T-helper 1 cell treated with Interleukin-12 subunit alpha and Interleukin-12 subunit beta and Interleukin-4 antibody, amounts not matched to agents 30 ng/mL and 1 ng/mL, for 36 hours (primary cell): ENCODE measurements at regions not wholly inside any gene's neighbourhood (a gene's known extent, or its start where the extent isn't known, plus 50 kb on each side); places are given as distances from the start of the nearest gene placed in this dataset.

ENCODE experiments used
- intact Hi-C: fragments of 100-400 bp; cut with micrococcal nuclease; formaldehyde crosslinking; loops from one replicate; pipeline ENCODE4 v1.15.1; 2024

- intact Hi-C loops: no loop called here
These were observed 72.1 kb upstream of the CD82 start for GRCh38 chr11:44493383-44493782.

GRCh38 chr11:44493930-44494329 is 71.5 kb upstream of the CD82 start:
- intact Hi-C loops: no loop called here

- intact Hi-C loops: no loop called here
These were observed 70.7 kb upstream of the CD82 start for GRCh38 chr11:44494785-44495184.

- intact Hi-C loops: no loop called here
These were observed 69.1 kb upstream of the CD82 start for GRCh38 chr11:44496391-44496790.

- intact Hi-C loops: no loop called here
These were observed 67.2 kb upstream of the CD82 start for GRCh38 chr11:44498089-44498871.

GRCh38 chr11:44502506-44502905 is 63.0 kb upstream of the CD82 start:
- intact Hi-C loops: no loop called here

- intact Hi-C loops: no loop called here
These were observed 59.8 kb upstream of the CD82 start for GRCh38 chr11:44505581-44506054.

- intact Hi-C loops: no loop called here
These were observed 59.0 kb upstream of the CD82 start for GRCh38 chr11:44506375-44507016.

- intact Hi-C loops: no loop called here
These were observed 58.0 kb upstream of the CD82 start for GRCh38 chr11:44507491-44507890.

GRCh38 chr11:44507896-44508445 is 57.5 kb upstream of the CD82 start:
- intact Hi-C loops: no loop called here

- intact Hi-C loops: no loop called here
These were observed 56.2 kb upstream of the CD82 start for GRCh38 chr11:44509296-44509695.

GRCh38 chr11:44510372-44510771 is 55.1 kb upstream of the CD82 start:
- intact Hi-C loops: no loop called here

- intact Hi-C loops: no loop called here
These were observed 52.6 kb upstream of the CD82 start for GRCh38 chr11:44512818-44513217.

GRCh38 chr11:44515048-44515447 is 50.4 kb upstream of the CD82 start:
- intact Hi-C loops: no loop called here
